NB4 (cell line): ENCODE measurements at regions not wholly inside any gene's neighbourhood (a gene's known extent, or its start where the extent isn't known, plus 50 kb on each side); places are given as distances from the start of the nearest gene placed in this dataset.

Experiments used
- DNase-seq: peaks from one replicate; pipeline ENCODE4 v3.0.0; 2010; ENCODE audit warnings: low read depth
- H3K4me3 ChIP-seq: one replicate; pipeline ENCODE4 v1.5.1; 2011; ENCODE audit warnings: mild to moderate bottlenecking, low read depth, low read length, moderate library complexity
- CTCF ChIP-seq: IDR thresholded peaks from one replicate; pipeline ENCODE4 v1.5.1; 2012; ENCODE audit warnings: low read depth, low read length
- MAX ChIP-seq: IDR thresholded peaks from 2 replicates; pipeline ENCODE4 v1.6.1; 2011; ENCODE audit warnings: low read depth, low read length
- MYC ChIP-seq: IDR thresholded peaks from 2 replicates; pipeline ENCODE4 v1.6.1; 2011; ENCODE audit warnings: low read depth, low read length
- POLR2A ChIP-seq: IDR thresholded peaks from 2 replicates; pipeline ENCODE4 v1.6.1; 2011; ENCODE audit warnings: mild to moderate bottlenecking; ENCODE audit not compliant: insufficient read length; ENCODE audit errors: extremely low read depth

GRCh38 chr3:182000447-182000846, 288.7 kb downstream of the SOX2 start:
- TF ChIP-seq POLR2A (no peak), MAX (no peak), MYC (no peak), CTCF (no peak)
- H3K4me3 ChIP-seq, result no peak overlapping the region
- no peak for DNase-seq

DNA sequence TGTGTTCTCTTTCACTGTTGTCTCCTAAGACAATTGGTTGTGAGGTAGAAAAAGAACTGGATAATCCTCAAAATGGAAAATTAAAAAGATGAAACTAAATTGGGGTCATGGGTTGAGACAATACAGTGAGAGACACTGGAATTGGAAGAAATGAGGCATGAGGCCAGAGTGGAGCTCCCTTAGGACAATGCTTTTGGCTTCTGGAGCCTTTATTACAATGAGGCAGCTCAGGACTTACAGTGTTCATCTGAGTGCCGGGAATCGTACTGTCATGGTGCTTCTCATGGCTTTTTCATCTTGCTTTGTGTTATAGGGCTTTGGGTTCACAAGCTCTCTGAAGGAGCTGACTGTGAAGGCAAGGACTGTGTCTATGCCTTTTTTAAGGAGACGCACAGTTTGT, 293.5 kb downstream of the SOX2 start:
- no peak for TF ChIP-seq MAX
- no peak for DNase-seq
- H3K4me3 ChIP-seq, result no peak overlapping the region

- no peak for TF ChIP-seq POLR2A
- no peak for TF ChIP-seq MAX
- no peak for TF ChIP-seq MYC
- no peak for TF ChIP-seq CTCF
- DNase-seq, result no peak
- H3K4me3 ChIP-seq, result no peak overlapping the region
Observed at GRCh38 chr3:182005701-182006100, 294.0 kb downstream of the SOX2 start.

DNA sequence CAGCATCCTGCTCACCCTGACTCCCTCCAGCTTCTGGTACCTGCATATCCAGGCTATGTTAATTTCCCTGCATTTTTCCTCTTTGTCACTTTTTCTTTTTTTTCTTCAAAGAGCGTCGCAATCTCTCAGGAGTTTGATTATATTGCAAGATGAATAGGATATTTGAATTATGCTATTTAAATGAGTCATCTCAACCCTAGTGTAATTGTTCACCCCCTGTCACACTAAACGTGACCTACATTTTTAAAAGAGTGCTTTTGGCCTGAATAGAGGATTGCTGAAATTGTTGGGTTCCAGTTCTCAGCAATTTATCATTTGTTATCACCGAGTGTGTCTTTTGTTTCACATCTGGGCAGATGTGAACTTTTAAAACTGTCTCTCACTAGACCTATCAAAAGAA, 294.7 kb downstream of the SOX2 start:
- no peak overlapping the region for H3K4me3 ChIP-seq
- DNase-seq, result no peak
- no peak for TF ChIP-seq CTCF
- TF ChIP-seq MYC, result no peak
- TF ChIP-seq POLR2A, result no peak
- TF ChIP-seq MAX, result no peak

GRCh38 chr3:182007441-182007840, 295.7 kb downstream of the SOX2 start:
- no peak for TF ChIP-seq CTCF
- TF ChIP-seq MYC, result no peak
- TF ChIP-seq POLR2A, result no peak
- TF ChIP-seq MAX, result no peak
- no peak overlapping the region for H3K4me3 ChIP-seq
- no peak for DNase-seq

DNA sequence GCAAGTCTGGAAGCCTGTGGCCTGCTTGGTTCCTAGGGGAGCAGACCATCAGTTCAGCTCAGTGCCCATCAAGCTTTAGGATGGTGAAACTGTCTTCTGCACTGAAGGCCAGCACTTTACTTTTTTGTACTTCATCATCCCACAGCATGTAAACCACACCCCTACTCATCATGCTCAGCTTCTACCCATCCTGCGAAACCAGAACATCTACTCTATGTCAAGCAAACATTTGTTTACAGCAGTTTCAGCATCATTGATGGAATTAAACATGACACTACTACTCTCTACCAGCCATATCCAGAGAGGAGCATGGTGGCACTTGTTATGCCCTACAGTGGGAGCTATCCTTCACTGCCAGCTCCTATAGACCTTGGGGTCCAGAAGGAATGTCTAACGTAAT, 306.6 kb downstream of the SOX2 start:
- H3K4me3 ChIP-seq, result no peak overlapping the region
- no peak for DNase-seq
- no peak for TF ChIP-seq POLR2A
- no peak for TF ChIP-seq MYC
- TF ChIP-seq CTCF, result no peak
- TF ChIP-seq MAX, result no peak
